A549 (cell line): ENCODE measurements at regions not wholly inside any gene's neighbourhood (a gene's known extent, or its start where the extent isn't known, plus 50 kb on each side); places are given as distances from the start of the nearest gene placed in this dataset.

Experiments
- BHLHE40 ChIP-seq: IDR thresholded peaks from 2 replicates; pipeline ENCODE4 v1.6.1; 2012; ENCODE audit warnings: low read depth, low read length, inconsistent platforms
- CHD2 ChIP-seq: fragments of 150-350 bp; IDR thresholded peaks from 2 replicates; pipeline ENCODE4 v1.6.1; 2014; ENCODE audit warnings: low read length; ENCODE audit not compliant: partially characterized antibody
- HEYL ChIP-seq: fragments of 250-450 bp; sonication (Bioruptor Pico); IDR thresholded peaks from 2 replicates; pipeline ENCODE4 v1.8.0; 2021; ENCODE audit warnings: mild to moderate bottlenecking, moderate library complexity
- NFE2L2 ChIP-seq: fragments of 150-350 bp; conservative IDR thresholded peaks from 2 replicates; pipeline ENCODE4 v1.6.1; 2014; ENCODE audit warnings: low read length
- REST ChIP-seq: fragments of 200-600 bp; sonication (generic); IDR thresholded peaks from 2 replicates; pipeline ENCODE4 v1.6.1; 2016; ENCODE audit warnings: antibody characterized with exemption, mild to moderate bottlenecking, moderate library complexity
- USF2 ChIP-seq: fragments of 450-650 bp; IDR thresholded peaks from 2 replicates; pipeline ENCODE4 v1.6.1; 2014; ENCODE audit warnings: antibody characterized with exemption

GRCh38 chr17:55898195-55898594, 147.3 kb downstream of the PCTP start:
- no peak for TF ChIP-seq NFE2L2
- TF ChIP-seq USF2: no peak
- no peak for TF ChIP-seq REST
- TF ChIP-seq HEYL (CRISPR knock-in tag): no peak
- TF ChIP-seq CHD2: no peak
- no peak for TF ChIP-seq BHLHE40
